Parathyroid adenoma (tissue), 2 donors: ENCODE measurements at regions not wholly inside any gene's neighbourhood (a gene's known extent, or its start where the extent isn't known, plus 50 kb on each side); places are given as distances from the start of the nearest gene placed in this dataset.

Experiments used
- H2AFZ ChIP-seq: fragments of 300-600 bp; sonication (generic); one replicate; pipeline ENCODE4 v1.7.0; 2017; ENCODE audit warnings: antibody characterized with exemption, mild to moderate bottlenecking
- H3K27ac ChIP-seq: fragments of 300-600 bp; sonication (generic); one replicate; pipeline ENCODE4 v1.7.0; 2017
- H3K27me3 ChIP-seq: fragments of 300-600 bp; sonication (generic); one replicate; pipeline ENCODE4 v1.7.0; 2017; ENCODE audit warnings: low read length; ENCODE audit not compliant: control insufficient read depth, insufficient read depth
- H3K36me3 ChIP-seq: fragments of 300-600 bp; sonication (generic); one replicate; pipeline ENCODE4 v1.7.0; 2017; ENCODE audit warnings: low read length; ENCODE audit not compliant: control insufficient read depth, insufficient read depth
- H3K4me1 ChIP-seq: fragments of 300-600 bp; sonication (generic); one replicate; pipeline ENCODE4 v1.7.0; 2017; ENCODE audit warnings: control low read depth
- H3K4me2 ChIP-seq: fragments of 300-600 bp; sonication (generic); one replicate; pipeline ENCODE4 v1.7.0; 2017; ENCODE audit warnings: low read length
- H3K4me3 ChIP-seq: fragments of 300-600 bp; sonication (generic); one replicate; pipeline ENCODE4 v1.7.0; 2017; ENCODE audit warnings: low read depth, low read length
- H3K79me2 ChIP-seq: fragments of 300-600 bp; sonication (generic); one replicate; pipeline ENCODE4 v1.7.0; 2017; ENCODE audit warnings: control low read depth
- H3K9ac ChIP-seq: fragments of 300-600 bp; sonication (generic); one replicate; pipeline ENCODE4 v1.7.0; 2017; ENCODE audit warnings: mild to moderate bottlenecking
- H3K9me3 ChIP-seq: fragments of 300-600 bp; sonication (generic); one replicate; pipeline ENCODE4 v1.7.0; 2017; ENCODE audit warnings: low read length; ENCODE audit not compliant: control insufficient read depth
- TF ChIP-seq, protein P1 (sequence below): fragments of 300-600 bp; sonication (generic); IDR thresholded peaks from one replicate; pipeline ENCODE4 v1.7.0; 2017; ENCODE audit warnings: antibody characterized with exemption, mild to moderate bottlenecking
- donor health status: primary hyperparathyroidism.

DNA sequence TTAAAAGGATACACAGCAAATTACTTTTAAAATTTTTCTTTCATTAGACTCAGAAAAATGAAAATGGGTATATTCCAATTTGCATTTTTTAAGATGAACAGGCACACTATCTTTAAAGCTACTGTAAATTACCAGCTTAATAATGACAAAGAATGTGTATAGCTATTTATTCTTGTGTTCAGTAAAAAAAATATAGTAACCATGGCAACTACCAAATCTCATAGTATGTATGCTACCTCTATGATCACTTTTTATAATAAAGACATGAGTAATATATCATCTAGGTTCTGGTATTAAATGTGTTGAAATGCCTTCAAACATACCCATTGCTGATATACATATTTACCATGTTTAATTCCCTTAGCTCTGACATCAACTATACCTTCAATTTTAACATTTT is 383.2 kb downstream of the FOXG1 start:
- Histone ChIP-seq H3K9me3 (no peaks in the 10 kb centered on the region), H3K9ac (no peak overlapping the region), H3K36me3 (no peaks in the 10 kb centered on the region), H3K4me1 (no peaks in the 10 kb centered on the region), H2AFZ (no peak overlapping the region), H3K27me3 (no peaks in the 10 kb centered on the region), H3K4me2 (no peak overlapping the region), H3K27ac (no peak overlapping the region), H3K4me3 (no peak overlapping the region), H3K79me2 (no peaks in the 10 kb centered on the region)
- TF ChIP-seq, protein P1, sequence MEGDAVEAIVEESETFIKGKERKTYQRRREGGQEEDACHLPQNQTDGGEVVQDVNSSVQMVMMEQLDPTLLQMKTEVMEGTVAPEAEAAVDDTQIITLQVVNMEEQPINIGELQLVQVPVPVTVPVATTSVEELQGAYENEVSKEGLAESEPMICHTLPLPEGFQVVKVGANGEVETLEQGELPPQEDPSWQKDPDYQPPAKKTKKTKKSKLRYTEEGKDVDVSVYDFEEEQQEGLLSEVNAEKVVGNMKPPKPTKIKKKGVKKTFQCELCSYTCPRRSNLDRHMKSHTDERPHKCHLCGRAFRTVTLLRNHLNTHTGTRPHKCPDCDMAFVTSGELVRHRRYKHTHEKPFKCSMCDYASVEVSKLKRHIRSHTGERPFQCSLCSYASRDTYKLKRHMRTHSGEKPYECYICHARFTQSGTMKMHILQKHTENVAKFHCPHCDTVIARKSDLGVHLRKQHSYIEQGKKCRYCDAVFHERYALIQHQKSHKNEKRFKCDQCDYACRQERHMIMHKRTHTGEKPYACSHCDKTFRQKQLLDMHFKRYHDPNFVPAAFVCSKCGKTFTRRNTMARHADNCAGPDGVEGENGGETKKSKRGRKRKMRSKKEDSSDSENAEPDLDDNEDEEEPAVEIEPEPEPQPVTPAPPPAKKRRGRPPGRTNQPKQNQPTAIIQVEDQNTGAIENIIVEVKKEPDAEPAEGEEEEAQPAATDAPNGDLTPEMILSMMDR = no peak

DNA sequence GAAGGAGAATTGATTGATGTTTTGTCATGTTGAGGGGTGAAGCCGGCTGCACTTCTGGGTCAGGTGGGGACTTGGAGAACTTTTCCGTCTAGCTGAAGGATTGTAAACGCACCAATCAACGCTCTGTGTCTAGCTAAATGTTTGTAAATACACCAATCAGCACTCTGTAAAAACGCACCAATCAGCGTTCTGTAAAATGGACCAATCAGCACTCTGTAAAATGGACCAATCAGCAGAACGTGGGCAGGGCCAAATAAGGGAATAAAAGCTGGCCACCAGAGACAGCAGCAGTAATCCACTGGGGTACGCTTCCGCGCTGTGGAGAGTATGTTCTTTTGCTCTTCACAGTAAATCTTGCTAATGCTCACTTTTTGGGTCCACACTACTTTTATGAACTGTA is 384.1 kb downstream of the FOXG1 start:
- TF ChIP-seq, protein P1 = no peak
- Histone ChIP-seq H3K9me3 (no peaks in the 10 kb centered on the region), H3K79me2 (no peaks in the 10 kb centered on the region), H3K9ac (no peak overlapping the region), H3K4me2 (no peak overlapping the region), H3K27me3 (no peaks in the 10 kb centered on the region), H3K4me1 (no peaks in the 10 kb centered on the region), H2AFZ (no peak overlapping the region), H3K27ac (no peak overlapping the region), H3K4me3 (no peak overlapping the region), H3K36me3 (no peaks in the 10 kb centered on the region)

DNA sequence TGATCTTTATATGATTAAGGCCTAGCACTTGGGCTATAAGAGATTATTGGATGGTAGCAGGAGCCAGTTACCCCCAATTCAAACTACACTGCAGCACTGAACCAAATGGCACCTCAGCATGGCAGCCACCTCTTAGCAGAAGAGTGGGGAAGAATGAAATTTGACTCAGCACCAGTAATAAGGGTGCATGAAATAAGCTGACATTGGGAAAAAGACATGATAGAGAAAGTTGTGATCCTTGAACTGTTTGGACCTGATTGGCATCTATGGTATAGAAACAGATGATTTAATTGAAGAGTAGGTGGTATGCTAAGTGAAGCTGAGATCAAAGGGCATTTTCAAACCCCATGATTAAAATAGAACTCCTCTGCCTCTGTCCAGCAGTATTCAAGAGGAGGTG is 389.5 kb downstream of the FOXG1 start:
- Histone ChIP-seq H2AFZ (no peak overlapping the region), H3K9me3 (no peaks in the 10 kb centered on the region), H3K36me3 (no peaks in the 10 kb centered on the region), H3K27ac (no peak overlapping the region), H3K79me2 (no peaks in the 10 kb centered on the region), H3K4me3 (no peak overlapping the region), H3K9ac (no peak overlapping the region), H3K27me3 (no peaks in the 10 kb centered on the region), H3K4me1 (no peaks in the 10 kb centered on the region), H3K4me2 (no peak overlapping the region)
- TF ChIP-seq, protein P1 = no peak

DNA sequence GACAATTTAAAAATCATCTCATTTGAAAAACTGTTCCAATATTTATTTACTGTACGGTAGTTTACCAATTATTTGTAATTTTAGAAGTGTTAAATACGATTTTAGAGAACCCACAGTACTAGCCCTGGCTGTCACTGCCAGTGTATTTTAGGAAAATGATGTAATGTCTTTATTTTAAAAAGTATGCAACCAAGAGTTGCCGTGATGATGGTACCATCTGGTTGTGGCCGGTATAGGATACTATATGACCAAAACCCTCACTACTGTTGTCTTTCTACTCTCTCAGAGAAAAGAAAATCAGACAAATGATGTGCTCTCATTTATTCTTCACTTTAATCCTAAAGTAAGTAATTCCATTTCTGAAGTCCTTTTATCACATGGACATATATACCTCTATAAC is 395.0 kb downstream of the FOXG1 start:
- no peaks in the 10 kb centered on the region for H3K36me3 ChIP-seq
- H3K9me3 ChIP-seq = no peaks in the 10 kb centered on the region
- no peaks in the 10 kb centered on the region for H3K4me1 ChIP-seq
- TF ChIP-seq, protein P1 = no peak
- H3K27me3 ChIP-seq = no peaks in the 10 kb centered on the region
- no peaks in the 10 kb centered on the region for H3K79me2 ChIP-seq
- H3K27ac ChIP-seq = no peak overlapping the region
- H2AFZ ChIP-seq = no peak overlapping the region
- no peak overlapping the region for H3K4me2 ChIP-seq
- H3K4me3 ChIP-seq = no peak overlapping the region
- no peak overlapping the region for H3K9ac ChIP-seq

DNA sequence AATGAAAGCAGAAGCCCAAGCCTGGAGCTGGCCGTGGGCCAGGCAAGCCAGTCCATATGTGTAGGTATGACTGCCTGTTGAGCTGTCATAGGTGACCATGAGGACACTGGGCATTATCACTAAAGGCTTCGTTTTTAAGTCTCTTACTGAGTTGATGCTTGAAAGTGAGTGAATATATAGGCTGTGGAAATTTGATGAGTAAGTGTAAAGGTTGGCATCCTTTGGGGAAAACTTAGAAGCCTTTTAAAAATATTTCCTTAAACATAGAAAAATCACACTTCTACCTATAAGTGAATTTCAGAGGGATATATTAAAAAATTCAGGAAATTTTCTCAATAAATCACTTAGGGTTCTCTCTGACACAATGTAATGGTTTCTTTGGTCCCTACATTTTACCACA is 396.5 kb downstream of the FOXG1 start:
- H3K27ac ChIP-seq = no peak overlapping the region

More for the DNA sequence above, 396.5 kb downstream of the FOXG1 start:
- Histone ChIP-seq H3K4me2 (no peak overlapping the region), H3K36me3 (no peaks in the 10 kb centered on the region), H3K79me2 (no peaks in the 10 kb centered on the region), H3K9ac (no peak overlapping the region), H3K27me3 (no peaks in the 10 kb centered on the region), H3K4me3 (no peak overlapping the region), H3K4me1 (no peaks in the 10 kb centered on the region), H3K9me3 (no peaks in the 10 kb centered on the region), H2AFZ (no peak overlapping the region)
- TF ChIP-seq, protein P1 = no peak
